ENCODE measurements at regions not wholly inside any gene's neighbourhood (a gene's known extent, or its start where the extent isn't known, plus 50 kb on each side); places are given as distances from the start of the nearest gene placed in this dataset.
"Not testable (repeated sequence)": the region's sequence is repeated elsewhere in the genome, so short reads cannot be mapped to it uniquely, and the experiment has no call there.

- no peak for DNase-seq
Measured at GRCh38 chr5:135176991-135177390, 143.0 kb upstream of the PITX1 start.

- DNase-seq, result no peak
Measured at GRCh38 chr5:135174315-135175096, 140.5 kb upstream of the PITX1 start.

GRCh38 chr5:135173662-135174290 is 139.7 kb upstream of the PITX1 start:
- DNase-seq, result no peak

- no peak for DNase-seq
Measured at GRCh38 chr5:135172718-135173117, 138.7 kb upstream of the PITX1 start.

- DNase-seq, result no peak
Measured at GRCh38 chr5:135171336-135171735, 137.3 kb upstream of the PITX1 start.

GRCh38 chr5:135170500-135170899 is 136.5 kb upstream of the PITX1 start:
- no peak for DNase-seq

- no peak for DNase-seq
Measured at GRCh38 chr5:135169753-135170152, 135.7 kb upstream of the PITX1 start.

GRCh38 chr5:135167634-135168033 is 133.6 kb upstream of the PITX1 start:
- no peak for DNase-seq

GRCh38 chr5:135164873-135165614 is 131.0 kb upstream of the PITX1 start:
- DNase-seq, result not testable (repeated sequence)

- no peak for DNase-seq
Measured at GRCh38 chr5:135163964-135164363, 129.9 kb upstream of the PITX1 start.

GRCh38 chr5:135163391-135163790 is 129.4 kb upstream of the PITX1 start:
- DNase-seq, result no peak

GRCh38 chr5:135162661-135163265 is 128.7 kb upstream of the PITX1 start:
- no peak for DNase-seq

GRCh38 chr5:135161221-135161620 is 127.2 kb upstream of the PITX1 start:
- no peak for DNase-seq

- no peak for DNase-seq
Measured at GRCh38 chr5:135160036-135160675, 126.1 kb upstream of the PITX1 start.

GRCh38 chr5:135159626-135160025 is 125.6 kb upstream of the PITX1 start:
- no peak for DNase-seq

- DNase-seq, result no peak
Measured at GRCh38 chr5:135158982-135159381, 125.0 kb upstream of the PITX1 start.

GRCh38 chr5:135158314-135158697 is 124.3 kb upstream of the PITX1 start:
- no peak for DNase-seq

- no peak for DNase-seq
Measured at GRCh38 chr5:135157421-135158313, 123.6 kb upstream of the PITX1 start.

- no peak for DNase-seq
Measured at GRCh38 chr5:135156715-135157404, 122.8 kb upstream of the PITX1 start.

GRCh38 chr5:135156337-135156714 is 122.3 kb upstream of the PITX1 start:
- DNase-seq, result no peak

GRCh38 chr5:135155616-135156214 is 121.7 kb upstream of the PITX1 start:
- no peak for DNase-seq

Measured in CD4-positive, alpha-beta T cell treated with Interleukin-21 for 1 hour (primary cell).